KMS-11 (cell line): ENCODE measurements at regions not wholly inside any gene's neighbourhood (a gene's known extent, or its start where the extent isn't known, plus 50 kb on each side); places are given as distances from the start of the nearest gene placed in this dataset.
"Not testable (repeated sequence)": the region's sequence is repeated elsewhere in the genome, so short reads cannot be mapped to it uniquely, and the experiment has no call there.

Experiments used
- H2AFZ ChIP-seq: fragments of 200-600 bp; sonication (generic); 2 replicates; pipeline ENCODE4 v1.6.1; 2016; ENCODE audit warnings: antibody characterized with exemption, mixed run types, low read depth
- H3K27ac ChIP-seq: fragments of 200-600 bp; sonication (generic); 2 replicates; pipeline ENCODE4 v1.6.1; 2016; ENCODE audit warnings: mild to moderate bottlenecking, mixed run types
- H3K27me3 ChIP-seq: fragments of 200-600 bp; sonication (generic); 2 replicates; pipeline ENCODE4 v1.6.1; 2017; ENCODE audit warnings: mild to moderate bottlenecking, low read depth, mixed run types, moderate library complexity; ENCODE audit not compliant: insufficient read depth
- H3K36me3 ChIP-seq: fragments of 200-600 bp; sonication (generic); 2 replicates; pipeline ENCODE4 v1.6.1; 2017; ENCODE audit warnings: mild to moderate bottlenecking, mixed run types; ENCODE audit not compliant: insufficient read depth
- H3K4me1 ChIP-seq: fragments of 200-600 bp; sonication (generic); 2 replicates; pipeline ENCODE4 v1.6.1; 2016; ENCODE audit warnings: mild to moderate bottlenecking, low read depth, mixed run types; ENCODE audit not compliant: poor library complexity, severe bottlenecking
- H3K4me2 ChIP-seq: fragments of 200-600 bp; sonication (generic); 2 replicates; pipeline ENCODE4 v1.7.0; 2016; ENCODE audit warnings: mild to moderate bottlenecking, mixed run types
- H3K4me3 ChIP-seq: fragments of 200-600 bp; sonication (generic); IDR thresholded peaks from 2 replicates; pipeline ENCODE4 v1.6.1; 2017; ENCODE audit warnings: low read depth, low read length, mixed read lengths; ENCODE audit not compliant: insufficient read depth
- H3K79me2 ChIP-seq: fragments of 200-600 bp; sonication (generic); 2 replicates; pipeline ENCODE4 v1.6.1; 2016; ENCODE audit warnings: low read depth, mixed run types; ENCODE audit not compliant: insufficient read depth
- H3K9ac ChIP-seq: fragments of 200-600 bp; sonication (generic); 2 replicates; pipeline ENCODE4 v1.6.1; 2016; ENCODE audit warnings: mild to moderate bottlenecking, mixed run types
- H4K20me1 ChIP-seq: fragments of 200-600 bp; sonication (generic); 2 replicates; pipeline ENCODE4 v1.6.1; 2016; ENCODE audit warnings: mild to moderate bottlenecking, mixed run types; ENCODE audit not compliant: insufficient read depth
- CTCF ChIP-seq: fragments of 200-600 bp; sonication (generic); conservative IDR thresholded peaks from 2 replicates; pipeline ENCODE4 v1.6.1; 2017; ENCODE audit warnings: low read depth, mild to moderate bottlenecking, antibody characterized with exemption, low read length, moderate library complexity, mixed read lengths

GRCh38 chr5:93220431-93220830 is 360.6 kb downstream of the NR2F1-AS1 start:
- peaks cover 3% of the 10 kb centered on the region for H3K4me1 ChIP-seq
- no peak overlapping the region for H3K4me2 ChIP-seq
- no peaks in the 10 kb centered on the region for H3K36me3 ChIP-seq
- H2AFZ ChIP-seq, result no peak overlapping the region
- H3K9ac ChIP-seq, result no peak overlapping the region
- no peaks in the 10 kb centered on the region for H3K27me3 ChIP-seq
- H3K79me2 ChIP-seq, result no peaks in the 10 kb centered on the region
- no peak overlapping the region for H3K4me3 ChIP-seq
- no peaks in the 10 kb centered on the region for H4K20me1 ChIP-seq
- no peak for TF ChIP-seq CTCF
- no peak overlapping the region for H3K27ac ChIP-seq

DNA sequence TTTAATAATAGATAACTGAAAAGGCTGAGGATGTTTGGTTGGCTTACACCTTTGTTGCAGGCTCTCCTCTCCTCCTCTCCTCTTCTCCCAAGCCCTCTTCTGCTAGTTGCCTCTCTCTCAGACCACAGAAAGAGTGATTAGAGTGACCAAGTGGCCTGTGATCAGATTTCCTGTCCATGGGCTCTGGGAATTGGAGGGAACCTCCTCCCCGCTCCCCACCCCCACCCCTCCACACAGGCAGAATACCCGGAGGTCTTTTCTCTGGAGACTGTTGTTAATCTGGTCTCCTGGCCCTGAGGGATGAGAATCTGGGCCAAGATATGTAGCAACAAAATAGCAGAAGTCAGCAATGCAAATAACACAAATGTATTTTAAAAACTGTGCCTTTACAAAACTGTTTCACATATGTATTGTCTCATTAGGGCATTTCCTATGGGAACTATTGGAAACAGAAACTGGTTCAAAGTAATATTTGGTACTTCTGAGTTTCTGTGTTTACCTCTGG is 361.3 kb downstream of the NR2F1-AS1 start:
- no peaks in the 10 kb centered on the region for H3K4me1 ChIP-seq
- no peak overlapping the region for H2AFZ ChIP-seq
- H3K79me2 ChIP-seq, result no peaks in the 10 kb centered on the region
- no peak overlapping the region for H3K4me3 ChIP-seq
- TF ChIP-seq CTCF, result no peak
- H3K27ac ChIP-seq, result no peak overlapping the region
- H3K36me3 ChIP-seq, result no peaks in the 10 kb centered on the region
- H3K4me2 ChIP-seq, result no peak overlapping the region
- H4K20me1 ChIP-seq, result no peaks in the 10 kb centered on the region
- no peaks in the 10 kb centered on the region for H3K27me3 ChIP-seq
- no peak overlapping the region for H3K9ac ChIP-seq

DNA sequence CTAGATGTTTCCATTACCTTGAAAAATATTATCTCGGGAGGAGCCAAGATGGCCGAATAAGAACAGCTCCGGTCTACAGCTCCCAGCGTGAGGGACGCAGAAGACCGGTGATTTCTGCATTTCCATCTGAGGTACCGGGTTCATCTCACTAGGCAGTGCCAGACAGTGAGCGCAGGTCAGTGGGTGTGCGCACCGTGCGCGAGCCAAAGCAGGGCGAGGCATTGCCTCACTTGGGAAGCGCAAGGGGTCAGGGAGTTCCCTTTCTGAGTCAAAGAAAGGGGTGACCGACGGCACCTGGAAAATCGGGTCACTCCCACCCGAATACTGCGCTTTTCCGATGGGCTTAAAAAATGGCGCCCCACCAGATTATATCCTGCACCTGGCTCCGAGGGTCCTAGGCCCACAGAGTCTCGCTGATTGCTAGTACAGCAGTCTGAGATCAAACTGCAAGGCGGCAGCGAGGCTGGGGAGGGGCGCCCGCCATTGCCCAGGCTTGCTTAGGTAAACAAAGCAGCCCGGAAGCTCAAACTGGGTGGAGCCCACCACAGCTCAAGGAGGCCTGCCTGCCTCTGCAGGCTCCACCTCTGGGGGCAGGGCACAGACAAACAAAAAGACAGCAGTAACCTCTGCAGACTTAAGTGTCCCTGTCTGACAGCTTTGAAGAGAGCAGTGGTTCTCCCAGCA is 367.8 kb downstream of the NR2F1-AS1 start:
- H2AFZ ChIP-seq, H3K4me2 ChIP-seq, H4K20me1 ChIP-seq, H3K36me3 ChIP-seq, H3K4me3 ChIP-seq, H3K79me2 ChIP-seq, H3K27ac ChIP-seq, H3K4me1 ChIP-seq, H3K27me3 ChIP-seq, H3K9ac ChIP-seq: not testable (repeated sequence)

DNA sequence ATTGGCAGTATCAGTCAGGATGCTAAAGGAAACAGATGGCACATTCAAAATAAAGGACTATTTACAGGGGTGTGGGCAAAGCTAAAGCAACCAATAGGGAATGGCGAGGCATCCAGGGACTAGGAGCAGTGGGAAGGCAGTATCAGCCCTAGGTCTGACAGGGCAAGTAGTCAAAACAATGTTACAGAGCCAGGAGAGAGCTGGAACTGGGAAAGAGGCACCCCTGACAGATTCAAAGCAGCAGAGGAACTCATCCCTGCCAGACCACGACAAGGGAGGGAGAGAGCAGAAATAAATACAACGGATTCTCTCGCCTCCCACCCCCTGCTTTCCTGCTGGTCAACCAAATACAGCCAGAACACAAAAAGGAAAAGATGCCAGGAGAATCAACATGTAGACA is 371.5 kb downstream of the NR2F1-AS1 start:
- Histone ChIP-seq H3K4me2 (no peak overlapping the region), H2AFZ (no peak overlapping the region)

More for the DNA sequence above, 371.5 kb downstream of the NR2F1-AS1 start:
- H3K27ac ChIP-seq, result no peak overlapping the region
- no peaks in the 10 kb centered on the region for H3K4me1 ChIP-seq
- no peaks in the 10 kb centered on the region for H3K36me3 ChIP-seq
- no peaks in the 10 kb centered on the region for H3K27me3 ChIP-seq
- H3K9ac ChIP-seq, result no peak overlapping the region
- no peak overlapping the region for H3K4me3 ChIP-seq
- H4K20me1 ChIP-seq, result no peaks in the 10 kb centered on the region
- H3K79me2 ChIP-seq, result no peaks in the 10 kb centered on the region
- no peak for TF ChIP-seq CTCF
